Ramos (cell line): ENCODE measurements at regions not wholly inside any gene's neighbourhood (a gene's known extent, or its start where the extent isn't known, plus 50 kb on each side); places are given as distances from the start of the nearest gene placed in this dataset.
"Not testable (repeated sequence)": the region's sequence is repeated elsewhere in the genome, so short reads cannot be mapped to it uniquely, and the experiment has no call there.

ENCODE experiments used
- in situ Hi-C: fragments of 300-500 bp; cut with MboI; formaldehyde crosslinking; loops from one replicate; pipeline ENCODE4 v1.14.3; 2022; ENCODE audit warnings: low sequenced_read_pairs; ENCODE audit not compliant: unreplicated experiment

GRCh38 chr18:39259736-39260135, 1694.1 kb upstream of the CELF4 start:
- in situ Hi-C loops: no loop called here

DNA sequence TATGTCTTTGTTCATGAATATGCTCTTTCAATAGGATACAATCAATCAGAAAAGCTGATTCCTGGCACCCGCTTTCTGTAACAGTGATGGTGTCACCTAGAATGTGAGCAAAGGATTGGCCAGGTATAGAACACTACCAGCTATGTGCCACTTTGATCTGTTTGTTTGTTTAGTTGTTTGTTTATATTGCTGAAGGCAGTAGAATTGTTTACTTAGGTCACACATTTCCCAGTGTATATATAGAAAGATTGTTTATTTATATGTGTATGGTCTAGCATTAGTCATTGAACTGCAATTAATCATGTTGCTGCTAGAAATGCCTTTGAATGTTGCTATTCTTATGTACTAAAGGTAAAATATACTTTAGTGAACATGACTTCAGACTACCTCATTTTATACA, 1678.6 kb upstream of the CELF4 start:
- in situ Hi-C loops: no loop called here

DNA sequence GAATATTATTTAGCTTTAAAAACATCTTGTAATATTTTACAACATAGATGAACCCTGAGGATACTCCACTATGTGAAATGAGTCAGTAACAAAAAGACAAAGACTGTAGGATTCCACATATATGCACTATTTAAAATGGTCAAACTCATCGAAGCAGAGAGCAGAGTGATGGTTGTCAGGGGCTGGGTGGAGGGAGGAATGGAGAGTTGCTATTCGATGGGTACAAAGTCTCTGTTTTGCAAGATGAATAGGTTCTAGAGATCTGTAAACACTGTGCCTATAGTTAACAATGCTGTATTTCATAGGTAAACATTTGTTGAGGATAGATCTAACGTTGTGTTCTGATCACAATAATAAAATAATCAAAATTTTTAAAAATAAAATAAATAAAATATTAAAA, 1675.9 kb upstream of the CELF4 start:
- in situ Hi-C loops: no loop called here

DNA sequence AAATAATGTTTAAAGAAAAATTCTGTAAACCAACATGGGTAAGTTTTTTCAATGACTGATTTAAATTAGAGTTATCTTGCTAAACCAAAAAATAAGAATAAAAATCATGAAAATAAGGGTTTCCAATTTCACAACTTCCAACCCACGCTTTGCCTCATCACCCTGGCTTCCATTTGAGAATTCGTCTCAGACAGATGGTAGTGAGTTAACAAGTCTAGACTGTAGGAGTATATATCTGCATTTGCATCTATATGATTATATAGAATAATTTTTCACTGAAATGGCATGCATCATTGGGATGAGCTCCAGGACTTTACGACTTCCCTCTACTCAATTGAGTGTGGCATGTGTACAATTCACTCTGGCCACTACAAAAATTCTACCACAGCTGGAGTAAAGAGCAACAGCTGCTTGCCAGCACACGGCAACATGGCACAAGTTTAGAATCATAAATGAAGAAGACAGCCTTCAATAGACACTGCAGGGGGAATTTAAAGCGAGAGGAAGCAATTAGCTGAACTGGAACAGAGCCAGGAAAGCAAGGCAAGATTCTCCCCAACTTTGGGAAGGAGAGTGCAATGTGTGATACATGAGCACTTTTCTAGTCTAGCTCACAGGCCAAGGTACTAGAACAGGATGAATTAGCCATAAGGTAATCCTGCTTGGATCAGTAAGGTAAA, 1673.5 kb upstream of the CELF4 start:
- in situ Hi-C loops: no loop called here

GRCh38 chr18:39235118-39235719, 1669.6 kb upstream of the CELF4 start:
- in situ Hi-C loops: no loop called here

- in situ Hi-C loops: no loop called here
These were observed 1667.3 kb upstream of the CELF4 start for GRCh38 chr18:39232937-39233336.

DNA sequence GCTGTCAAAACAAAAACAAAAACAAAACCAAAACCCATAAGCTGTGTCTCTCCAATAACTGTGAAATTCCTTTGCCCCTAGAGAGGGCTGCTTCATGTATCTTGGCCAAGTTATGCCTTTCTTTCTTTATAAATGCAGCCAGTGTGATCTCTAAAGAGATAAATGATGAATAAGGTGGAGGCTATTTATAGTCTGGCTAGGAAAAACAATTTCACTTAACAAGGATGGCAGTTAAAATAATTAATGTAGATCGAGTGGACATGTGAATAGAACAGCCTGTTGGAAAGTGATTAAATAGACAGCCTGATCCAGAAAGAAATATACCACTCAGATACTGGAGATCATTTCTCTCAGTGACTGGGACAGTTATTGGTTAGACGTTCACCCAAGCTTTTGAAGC, 1666.9 kb upstream of the CELF4 start:
- in situ Hi-C loops: no loop called here

DNA sequence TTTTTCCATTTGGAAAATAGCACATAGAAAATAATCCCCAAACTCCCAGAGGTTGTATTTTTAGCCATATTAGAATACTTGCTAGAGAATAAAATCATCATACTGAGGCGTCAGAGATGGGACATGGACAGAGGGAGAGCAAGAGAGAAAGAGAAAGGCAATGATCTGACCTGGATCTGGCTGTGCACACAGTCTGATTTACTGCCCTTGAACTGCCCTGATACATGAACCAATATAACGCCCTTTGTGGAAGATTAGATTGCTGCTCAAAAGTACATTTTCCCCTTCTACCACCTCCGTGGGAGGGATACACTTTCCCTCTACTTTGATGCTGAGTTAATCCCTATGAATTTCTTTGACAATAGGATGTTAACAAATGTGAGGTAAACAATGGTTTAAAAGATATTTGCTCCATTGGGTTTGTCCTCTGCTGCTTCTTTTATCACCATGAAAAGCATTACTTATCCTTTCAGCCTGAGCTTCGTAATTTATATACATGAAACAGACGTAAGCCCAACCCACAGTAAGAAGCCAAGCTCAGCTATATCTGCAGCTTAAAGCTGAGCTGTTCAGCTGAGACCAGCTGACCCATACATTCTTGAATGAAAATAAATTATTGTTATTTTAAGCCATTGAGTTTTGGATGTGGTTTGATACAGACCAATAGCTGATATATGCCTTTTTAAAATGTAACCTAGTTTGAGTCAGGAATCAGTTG, 1664.6 kb upstream of the CELF4 start:
- in situ Hi-C loops: no loop called here

GRCh38 chr18:39227769-39228168, 1662.2 kb upstream of the CELF4 start:
- in situ Hi-C loops: not testable (repeated sequence)

GRCh38 chr18:39225373-39225772, 1659.8 kb upstream of the CELF4 start:
- in situ Hi-C loops: no loop called here

DNA sequence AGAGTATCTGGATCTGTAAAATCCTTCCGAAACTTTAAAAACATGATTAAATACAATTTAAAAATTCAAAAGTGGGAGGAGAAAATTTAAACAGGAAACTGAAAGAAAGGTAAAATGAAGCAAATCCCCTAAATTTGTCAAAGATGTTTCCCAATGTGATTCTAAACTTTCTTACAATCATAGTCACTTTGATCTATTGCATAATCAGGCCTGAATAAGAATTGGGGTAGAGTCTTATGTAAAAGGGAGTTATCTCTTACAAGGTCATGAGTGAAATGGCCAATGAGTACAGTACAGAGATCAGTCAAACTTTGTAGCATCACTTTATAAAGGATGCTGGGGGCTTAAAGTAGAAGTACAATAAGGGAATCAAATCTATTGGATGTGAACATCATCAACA, 1657.7 kb upstream of the CELF4 start:
- in situ Hi-C loops: no loop called here

GRCh38 chr18:39215920-39216319, 1650.3 kb upstream of the CELF4 start:
- in situ Hi-C loops: no loop called here

DNA sequence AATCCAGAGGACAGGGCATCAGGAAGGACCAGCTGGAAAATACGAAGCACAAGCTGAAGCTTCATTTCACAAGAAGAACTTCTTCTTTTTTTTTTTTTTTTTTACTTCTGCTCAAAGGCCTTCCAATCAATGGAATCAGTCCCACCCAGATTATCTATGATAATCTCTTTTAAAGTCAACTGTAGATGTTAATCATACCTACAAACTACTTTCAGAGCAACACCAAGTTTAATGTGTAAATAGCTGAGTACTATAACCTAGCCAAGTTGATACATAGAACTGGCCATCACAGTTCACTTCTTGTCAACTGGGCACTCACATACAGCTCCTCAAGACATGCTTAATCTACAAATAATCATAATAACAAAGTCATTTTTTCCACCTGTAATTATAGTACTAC, 1645.9 kb upstream of the CELF4 start:
- in situ Hi-C loops: no loop called here

- in situ Hi-C loops: no loop called here
These were observed 1643.6 kb upstream of the CELF4 start for GRCh38 chr18:39209173-39209572.

DNA sequence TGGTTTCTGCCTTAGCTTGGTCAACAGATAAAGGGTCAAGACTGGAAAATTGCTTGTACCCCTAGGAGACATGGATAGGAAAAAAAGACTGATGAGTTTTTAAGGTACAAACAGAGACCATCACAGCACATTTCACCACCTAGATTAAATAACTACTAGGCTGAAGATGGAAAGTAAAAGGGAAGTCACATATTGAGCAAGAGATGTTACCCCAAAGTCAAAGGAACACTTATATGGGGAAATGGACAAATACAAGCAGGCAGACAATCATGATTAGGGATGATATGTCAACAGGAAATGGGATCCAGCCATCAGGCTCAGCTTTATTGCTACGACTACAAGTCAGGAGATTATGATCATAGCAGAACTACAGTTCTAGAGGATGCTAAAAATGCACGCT, 1643.1 kb upstream of the CELF4 start:
- in situ Hi-C loops: no loop called here

DNA sequence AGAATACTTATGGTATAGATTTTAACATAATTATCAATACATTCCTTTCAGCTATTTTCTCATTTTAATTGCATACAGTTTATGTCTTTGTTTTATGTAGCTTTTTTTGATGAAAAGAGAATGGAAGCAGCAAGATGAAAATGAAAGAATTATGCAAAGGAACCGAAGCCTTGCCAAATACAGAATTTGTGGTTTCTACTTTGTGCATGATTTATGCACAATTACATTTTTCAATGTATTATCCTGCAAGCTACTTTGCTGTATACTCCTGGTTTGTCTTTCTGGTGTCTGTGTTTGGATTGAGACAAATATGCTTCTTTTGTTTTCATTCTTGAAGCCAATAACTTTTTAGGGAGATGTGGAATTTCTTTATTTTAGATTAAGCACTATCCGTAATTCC, 1642.6 kb upstream of the CELF4 start:
- in situ Hi-C loops: no loop called here

DNA sequence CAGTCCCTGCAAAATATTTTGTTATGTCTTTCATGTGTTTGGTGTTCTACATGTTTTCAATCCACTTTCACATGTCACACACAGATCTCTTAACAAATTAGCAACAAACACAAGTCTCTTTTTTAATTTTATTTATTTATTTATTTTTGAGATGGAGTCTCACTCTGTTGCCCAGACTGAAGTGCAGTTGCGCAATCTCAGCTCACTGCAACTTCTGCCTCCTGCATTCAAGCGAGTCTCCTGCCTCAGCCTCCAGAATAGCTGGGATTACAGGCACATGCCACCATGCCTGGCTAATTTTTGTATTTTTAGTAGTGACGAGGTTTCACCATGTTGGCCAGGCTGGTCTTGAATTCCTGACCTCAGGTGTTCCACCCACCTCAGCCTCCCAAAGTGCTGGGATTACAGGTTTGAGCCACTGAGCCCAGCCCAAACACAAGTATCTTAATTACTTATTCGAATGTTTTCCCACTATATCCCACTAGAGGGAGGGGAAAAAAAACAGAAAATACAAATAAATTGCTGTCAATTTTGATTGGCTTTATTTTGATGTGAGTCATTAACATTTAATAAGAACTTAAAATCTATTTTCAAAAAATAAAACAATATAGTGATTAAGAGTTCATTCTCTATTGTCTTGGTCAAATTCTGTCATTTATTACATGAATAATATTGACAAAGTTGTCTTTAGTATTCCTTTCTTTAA, 1641.0 kb upstream of the CELF4 start:
- in situ Hi-C loops: not testable (repeated sequence)

GRCh38 chr18:39205565-39206195, 1640.1 kb upstream of the CELF4 start:
- in situ Hi-C loops: no loop called here

GRCh38 chr18:39200153-39200552, 1634.6 kb upstream of the CELF4 start:
- in situ Hi-C loops: no loop called here

DNA sequence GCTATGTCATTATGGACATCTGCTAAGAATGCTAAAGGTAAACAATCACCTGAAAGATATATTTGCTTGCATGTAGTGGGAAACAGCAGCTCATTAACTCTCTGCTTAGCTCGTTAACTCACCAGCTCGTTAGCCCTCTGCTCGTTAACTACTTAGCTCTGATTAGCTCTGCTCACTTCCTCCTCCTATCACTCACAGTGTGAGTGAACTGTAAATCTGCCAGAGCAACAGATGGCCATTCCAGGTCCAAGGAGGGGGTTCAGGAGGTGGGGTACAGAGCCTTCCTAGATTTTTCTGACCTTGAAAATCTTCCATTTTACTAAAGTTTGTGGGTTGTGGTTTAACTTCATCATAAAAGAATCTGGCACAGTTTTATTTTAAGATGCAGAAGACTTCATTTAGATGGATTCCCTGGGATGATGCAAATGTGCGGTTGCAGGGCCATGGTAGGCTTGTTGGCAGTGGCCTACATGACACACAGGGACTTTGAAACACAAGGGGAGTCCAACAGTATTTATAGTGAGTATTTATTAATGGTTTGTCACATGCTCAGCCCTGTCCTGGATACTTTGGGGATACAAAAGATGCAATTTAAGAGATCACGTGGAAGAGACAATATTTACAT, 1633.7 kb upstream of the CELF4 start:
- in situ Hi-C loops: no loop called here
